Stimulated activated CD4-positive, alpha-beta T cell treated with anti-CD3 and anti-CD28 coated beads, Interleukin-1b, Interleukin-23, amount 100 ng/mL, for 4 hours (primary cell): ENCODE measurements at regions not wholly inside any gene's neighbourhood (a gene's known extent, or its start where the extent isn't known, plus 50 kb on each side); places are given as distances from the start of the nearest gene placed in this dataset.

ENCODE experiments used
- DNase-seq, 2 donors: peaks; one replicate each; pipeline ENCODE4 v3.0.0-alpha.2; 2020; ENCODE audit warnings: low read depth in 2 of 2

DNA sequence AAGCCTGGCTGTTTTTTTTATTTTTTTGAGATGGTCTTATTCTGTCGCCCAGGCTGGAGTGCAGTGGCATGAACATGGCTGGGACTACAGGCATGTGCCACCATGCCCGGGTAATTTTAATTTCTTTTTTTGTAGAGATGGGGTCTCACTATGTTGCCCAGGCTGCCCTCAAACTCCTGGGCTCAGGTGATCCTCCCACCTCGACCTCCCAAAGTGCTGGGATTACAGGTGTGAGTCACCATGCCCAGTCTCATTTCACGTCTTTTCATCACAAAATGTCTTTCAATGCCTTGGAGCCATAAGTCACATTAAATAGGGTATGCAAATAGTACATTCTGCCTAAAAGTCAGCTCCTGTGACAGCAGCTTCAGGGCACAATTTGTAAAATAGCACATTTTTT is 52.8 kb downstream of the SOX2 start:
- DNase-seq = no peak

DNA sequence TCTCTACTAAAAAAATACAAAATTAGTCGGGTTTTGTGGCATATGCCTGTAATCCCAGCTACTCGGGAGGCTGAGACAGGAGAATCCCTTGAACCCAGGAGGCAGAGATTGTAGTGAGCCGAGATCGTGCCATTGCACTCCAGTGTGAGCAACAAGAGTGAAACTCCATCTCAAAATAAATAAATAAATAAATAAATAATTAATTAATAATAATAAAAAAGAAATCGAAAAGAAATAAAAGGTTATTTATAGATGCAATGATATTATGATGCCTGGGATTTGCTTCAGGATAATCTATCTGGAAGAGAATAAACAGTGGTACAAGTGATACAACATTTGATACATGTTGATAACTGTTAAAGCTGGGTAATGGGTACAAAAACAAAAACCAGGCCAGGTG is 58.6 kb downstream of the SOX2 start:
- DNase-seq = no peak

DNA sequence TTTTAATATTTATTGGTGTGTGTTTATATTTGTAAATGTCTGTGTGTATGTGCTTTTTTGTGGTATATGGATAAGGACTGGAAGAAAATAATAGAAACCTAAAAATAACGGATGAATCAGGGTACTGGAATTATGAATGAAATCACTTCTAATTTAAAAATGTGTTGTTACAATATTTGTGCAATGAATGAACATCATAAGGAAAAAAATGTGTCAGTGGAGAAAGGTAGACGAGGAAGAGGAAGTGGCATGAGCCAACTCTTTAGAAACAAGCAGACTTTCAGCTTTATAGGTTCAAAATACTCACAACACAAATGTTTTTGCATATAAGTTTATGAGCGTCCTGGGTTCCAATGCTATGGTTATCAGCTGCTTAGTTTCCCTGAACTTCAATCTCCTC is 59.4 kb downstream of the SOX2 start:
- no peak for DNase-seq

DNA sequence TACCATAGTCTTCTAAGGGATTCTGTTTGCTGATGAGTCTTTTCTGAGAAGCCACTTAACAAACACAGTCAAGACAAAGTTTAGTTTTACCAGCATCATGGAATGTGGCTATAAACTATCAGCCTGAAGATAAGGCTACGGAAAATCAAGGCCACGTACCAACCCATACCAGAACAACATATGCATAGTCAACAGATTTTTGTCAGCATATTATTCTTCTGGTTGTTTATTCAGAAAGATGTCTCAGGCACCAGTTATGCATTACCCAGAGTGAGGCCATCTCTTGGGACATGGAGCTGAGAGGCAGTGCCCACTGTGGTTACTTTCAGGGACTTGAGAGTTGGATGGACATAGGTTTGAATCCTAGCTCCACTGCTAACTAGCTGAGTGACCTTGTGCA is 60.4 kb downstream of the SOX2 start:
- no peak for DNase-seq

DNA sequence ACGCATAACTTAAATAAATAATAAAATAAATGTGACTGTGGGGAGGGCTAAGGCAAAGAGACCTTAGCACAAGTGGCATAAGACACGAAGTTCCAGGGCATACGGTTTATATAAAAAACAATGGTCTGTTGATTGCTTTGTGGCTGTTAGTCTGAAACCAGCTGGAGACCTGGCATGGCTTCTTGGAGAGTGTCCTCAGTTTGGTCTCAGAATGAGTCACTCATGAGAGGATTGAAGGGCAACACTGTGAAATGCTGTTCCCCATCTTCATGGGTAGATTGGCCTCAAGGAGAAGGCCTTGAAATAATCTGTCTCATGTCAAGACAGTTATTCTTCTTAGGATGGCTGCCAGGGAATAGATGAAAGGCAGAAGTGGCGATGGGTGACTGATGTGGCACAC is 62.2 kb downstream of the SOX2 start:
- DNase-seq = no peak

DNA sequence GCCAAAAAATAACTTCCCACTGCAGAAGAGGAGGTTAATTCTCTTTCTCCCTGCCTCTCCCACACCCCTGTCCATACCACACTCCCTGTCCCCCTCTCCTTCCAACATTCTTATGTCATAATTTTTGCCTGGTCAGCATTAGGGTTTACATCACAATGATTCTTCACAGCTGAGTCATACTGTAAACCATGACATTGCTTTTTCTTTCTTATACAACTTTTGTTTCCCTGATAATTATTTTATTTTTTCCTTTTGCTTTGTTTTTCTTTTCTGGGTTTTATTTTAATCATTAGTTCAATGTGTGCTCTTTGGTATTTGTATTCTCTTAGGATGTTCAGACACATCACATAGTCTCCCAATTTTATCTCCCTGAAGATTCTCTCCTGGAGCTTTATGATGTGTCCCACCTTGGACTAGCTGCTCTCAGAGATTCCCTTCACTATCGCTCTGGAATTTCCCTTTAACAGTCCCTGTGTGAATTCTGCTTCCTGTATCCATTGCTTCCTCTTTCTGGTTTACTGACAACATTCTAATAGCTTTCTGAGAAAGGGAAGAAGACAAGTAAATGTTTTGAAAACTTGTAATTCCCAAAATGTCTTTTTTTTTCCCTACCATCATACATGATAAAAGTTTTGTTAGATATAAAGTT is 70.7 kb downstream of the SOX2 start:
- DNase-seq = no peak

DNA sequence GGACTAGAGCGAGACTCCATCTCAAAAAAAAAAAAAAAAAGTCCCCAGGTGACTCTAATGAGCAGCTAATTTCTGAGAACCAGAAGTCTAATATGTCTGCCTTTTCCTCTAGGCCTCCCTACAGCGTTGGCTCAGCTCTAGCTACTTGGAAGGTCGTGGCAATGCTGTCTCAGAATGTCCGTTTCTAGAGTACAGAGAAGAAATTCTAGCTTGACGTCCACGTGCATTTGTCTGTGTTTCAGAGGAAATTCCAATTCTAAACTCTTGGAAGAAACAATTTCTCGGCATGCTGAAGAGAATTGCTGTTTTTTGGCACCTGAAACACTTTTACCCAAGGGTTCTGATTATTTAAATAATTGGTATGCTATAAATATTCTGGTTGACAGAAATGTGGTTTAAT is 78.8 kb downstream of the SOX2 start:
- DNase-seq = no peak

DNA sequence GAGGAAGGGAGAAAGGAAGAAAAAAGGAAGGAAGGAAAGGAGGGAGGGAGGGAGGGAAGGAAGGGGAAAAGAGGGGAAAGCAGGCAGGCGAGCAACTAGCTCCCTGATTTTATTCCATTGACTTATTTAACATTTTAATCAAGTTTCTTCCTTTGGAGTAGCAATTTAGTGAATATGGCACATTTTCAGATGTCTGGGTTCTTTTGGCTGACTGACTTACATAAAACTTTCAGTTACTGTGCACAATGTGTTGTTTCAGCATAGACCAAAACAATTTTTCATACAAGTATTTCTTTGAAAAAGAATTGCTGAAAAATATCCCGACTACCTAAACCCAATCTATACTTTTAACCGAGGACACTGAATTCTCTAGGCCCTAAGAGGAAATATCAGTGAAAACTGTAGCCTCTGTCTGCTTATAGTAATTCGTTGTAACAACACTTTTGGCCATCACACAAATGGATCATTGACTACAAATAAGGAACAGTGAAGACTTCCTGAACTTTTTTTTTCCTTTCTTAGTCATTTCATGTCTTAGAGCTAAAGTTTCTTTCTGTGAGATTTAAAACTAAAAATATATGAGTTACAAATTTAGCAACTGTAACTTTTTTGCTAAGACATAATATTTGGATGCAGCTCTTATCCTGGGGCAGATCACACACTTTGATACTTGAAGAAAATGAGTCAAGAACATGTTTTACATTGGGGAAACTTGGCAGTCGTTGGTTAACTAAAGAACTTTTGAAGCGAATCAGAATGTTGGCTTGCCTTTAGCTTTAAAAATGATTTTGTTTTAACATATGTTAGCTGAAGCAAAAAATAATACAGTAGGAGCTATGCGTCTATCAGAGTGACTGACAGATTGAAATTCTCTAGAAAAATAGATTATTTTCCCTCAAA is 79.6 kb downstream of the SOX2 start:
- no peak for DNase-seq

DNA sequence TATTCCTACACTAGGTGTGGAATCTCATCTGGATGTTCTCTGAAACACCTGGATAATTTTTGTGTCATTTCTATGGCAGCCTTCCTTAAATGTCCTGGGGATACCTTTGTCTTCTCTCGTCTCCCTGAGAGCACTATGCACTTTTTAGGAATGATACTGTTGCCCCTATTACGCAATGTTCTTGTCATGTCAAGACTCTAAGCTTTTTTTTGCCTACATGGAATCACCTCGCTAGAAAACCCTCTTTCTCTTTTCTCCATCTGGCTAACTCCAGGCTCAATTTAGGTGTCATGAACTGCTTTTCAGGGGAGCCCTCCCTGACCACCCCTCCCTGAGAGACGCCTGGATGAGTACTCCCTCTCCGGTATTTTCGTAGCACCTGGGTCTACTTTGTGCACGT is 81.3 kb downstream of the SOX2 start:
- DNase-seq = no peak

DNA sequence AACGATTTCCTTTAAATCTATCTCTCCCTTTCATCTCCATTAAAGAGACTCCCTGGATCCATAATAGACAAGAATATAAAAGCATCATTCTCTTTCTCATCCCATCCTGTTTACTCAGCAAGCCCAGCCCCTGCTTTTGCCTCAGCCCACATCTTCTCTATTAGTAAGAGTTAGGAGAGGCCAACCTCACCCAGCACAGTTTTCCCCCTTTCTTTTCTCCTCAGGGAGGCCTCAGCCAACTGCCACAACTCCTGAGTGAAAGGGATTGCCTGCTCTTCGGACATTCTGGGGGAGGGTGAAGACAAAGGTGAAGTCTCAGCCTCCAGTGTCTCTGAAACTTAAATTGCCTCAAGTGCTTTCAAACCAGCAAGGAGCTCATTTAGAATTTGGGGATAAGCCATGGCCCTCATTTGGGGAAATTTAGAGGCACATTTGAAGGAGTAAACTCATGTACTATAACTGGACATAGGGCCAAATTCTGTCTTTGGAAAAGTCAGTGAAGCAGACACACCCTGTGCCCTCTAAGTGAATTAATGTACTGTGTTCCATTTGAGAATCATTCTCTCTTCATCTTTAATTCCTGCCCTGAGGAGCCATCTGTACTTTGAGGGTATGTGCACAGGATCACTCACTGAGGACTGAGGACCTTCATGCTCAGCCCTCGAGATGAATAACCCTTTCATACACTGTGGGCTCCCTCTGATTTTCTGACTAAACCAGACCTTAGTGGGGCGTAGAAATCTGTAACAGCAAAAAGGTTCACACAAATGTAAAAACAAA is 82.5 kb downstream of the SOX2 start:
- DNase-seq = no peak

DNA sequence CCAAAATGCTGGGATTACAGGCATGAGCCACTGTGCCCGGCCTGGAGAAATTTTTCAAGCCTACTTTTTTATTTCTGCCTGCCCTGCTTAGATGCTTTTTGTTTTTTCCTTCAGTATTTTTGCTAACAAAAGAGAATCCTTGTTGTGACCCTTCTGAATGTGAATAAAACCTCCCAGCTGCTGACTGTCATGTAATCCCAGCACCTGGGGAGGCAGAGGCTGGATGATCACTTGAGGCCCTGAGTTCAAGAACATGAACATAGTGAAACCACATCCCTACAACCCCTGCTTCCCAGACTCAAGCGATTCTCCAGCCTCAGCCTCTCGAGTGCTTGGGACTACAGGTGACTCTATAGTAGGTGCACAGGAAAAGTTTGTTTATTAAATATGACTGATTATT is 84.9 kb downstream of the SOX2 start:
- no peak for DNase-seq

DNA sequence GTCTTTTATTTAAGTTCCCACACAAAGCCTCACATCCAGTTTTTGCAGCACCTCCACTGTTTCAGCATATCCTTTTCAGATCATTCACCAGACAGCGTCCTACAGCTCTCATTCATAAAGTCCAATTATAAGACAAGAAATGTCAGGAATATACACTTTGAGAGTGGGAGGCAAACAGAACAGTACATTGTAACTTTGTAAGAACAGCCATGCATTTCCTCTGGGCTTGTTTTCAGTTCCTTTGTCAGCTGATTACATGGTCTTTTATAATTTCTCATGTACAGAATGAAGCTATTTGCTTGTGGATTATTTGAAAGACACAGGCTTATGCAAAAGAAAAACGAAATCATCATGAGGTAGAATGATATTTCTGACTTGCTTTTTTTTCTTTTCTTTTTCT is 85.7 kb downstream of the SOX2 start:
- no peak for DNase-seq

DNA sequence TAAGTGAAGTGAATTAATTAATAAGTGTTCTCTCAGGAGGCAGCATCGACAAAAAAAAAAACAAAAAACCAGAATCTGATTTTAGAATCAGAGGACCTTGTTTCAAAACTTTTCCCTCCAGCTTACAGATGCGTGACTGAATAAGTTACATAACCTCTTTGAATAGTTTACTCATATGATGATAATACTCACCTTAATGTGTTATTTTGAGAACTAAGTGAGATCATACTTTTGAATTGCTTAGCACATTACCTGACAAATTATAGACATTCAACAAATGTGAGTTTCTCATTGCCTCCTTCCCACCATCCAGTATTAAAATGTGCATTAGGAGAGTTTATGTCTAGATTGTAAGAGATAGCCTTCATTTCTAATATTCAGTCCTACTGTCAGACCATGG is 94.0 kb downstream of the SOX2 start:
- DNase-seq = no peak

DNA sequence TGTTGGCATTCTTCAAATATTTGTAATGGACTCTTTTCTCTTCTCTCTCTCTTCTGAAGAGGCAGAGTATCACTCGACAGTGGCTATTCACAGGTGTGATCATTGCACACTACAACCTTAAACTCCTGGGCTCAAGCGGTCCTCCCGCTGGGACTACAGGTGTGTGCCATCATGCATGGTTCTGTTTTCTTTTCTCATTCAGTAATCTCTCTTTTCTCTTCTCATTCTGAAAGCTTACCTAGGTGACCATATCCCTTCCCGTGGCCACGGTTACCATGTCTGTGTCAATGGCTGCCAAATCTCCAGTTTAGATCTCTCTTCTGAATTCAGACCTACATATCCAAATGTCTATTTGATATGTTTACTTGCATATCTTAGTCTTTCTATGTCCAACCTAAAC is 96.3 kb downstream of the SOX2 start:
- DNase-seq = no peak

DNA sequence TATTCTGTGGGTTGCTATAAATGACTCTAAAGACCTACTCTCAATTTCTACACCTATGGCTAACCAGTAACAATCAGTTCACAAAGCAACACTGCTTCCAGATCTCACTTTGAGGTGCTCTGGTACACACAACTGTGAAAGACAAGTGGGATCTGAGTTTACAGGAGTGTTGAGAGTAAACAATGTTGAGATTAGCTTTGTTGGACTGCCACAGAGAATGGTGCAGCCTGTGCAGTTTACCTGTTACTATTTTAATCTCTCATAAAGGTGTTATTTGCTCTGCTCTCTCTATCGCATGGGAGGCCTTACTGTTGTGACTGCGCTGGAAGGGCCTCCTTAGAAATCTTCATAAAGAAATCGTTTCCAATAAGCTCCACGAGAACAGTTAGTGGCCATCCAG is 112.0 kb downstream of the SOX2 start:
- no peak for DNase-seq

DNA sequence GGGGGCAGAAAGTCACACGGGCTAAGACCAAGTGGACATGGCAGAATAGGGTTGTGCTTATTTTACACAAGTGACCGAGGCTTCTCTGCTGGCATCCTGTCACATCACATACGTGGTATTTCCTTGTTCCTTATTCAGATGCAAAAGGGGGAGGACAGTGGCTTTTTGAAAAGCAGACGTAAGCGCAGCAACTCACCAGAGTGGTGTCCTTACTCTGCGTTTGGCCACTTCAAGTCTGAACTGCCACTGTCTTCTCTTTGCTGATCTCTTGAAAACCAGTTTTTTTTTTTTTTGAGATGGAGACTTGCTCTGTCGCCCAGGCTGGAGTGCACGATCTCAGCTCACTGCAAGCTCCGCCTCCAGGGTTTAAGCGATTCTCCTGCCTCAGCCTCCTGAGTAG is 113.2 kb downstream of the SOX2 start:
- DNase-seq = no peak

DNA sequence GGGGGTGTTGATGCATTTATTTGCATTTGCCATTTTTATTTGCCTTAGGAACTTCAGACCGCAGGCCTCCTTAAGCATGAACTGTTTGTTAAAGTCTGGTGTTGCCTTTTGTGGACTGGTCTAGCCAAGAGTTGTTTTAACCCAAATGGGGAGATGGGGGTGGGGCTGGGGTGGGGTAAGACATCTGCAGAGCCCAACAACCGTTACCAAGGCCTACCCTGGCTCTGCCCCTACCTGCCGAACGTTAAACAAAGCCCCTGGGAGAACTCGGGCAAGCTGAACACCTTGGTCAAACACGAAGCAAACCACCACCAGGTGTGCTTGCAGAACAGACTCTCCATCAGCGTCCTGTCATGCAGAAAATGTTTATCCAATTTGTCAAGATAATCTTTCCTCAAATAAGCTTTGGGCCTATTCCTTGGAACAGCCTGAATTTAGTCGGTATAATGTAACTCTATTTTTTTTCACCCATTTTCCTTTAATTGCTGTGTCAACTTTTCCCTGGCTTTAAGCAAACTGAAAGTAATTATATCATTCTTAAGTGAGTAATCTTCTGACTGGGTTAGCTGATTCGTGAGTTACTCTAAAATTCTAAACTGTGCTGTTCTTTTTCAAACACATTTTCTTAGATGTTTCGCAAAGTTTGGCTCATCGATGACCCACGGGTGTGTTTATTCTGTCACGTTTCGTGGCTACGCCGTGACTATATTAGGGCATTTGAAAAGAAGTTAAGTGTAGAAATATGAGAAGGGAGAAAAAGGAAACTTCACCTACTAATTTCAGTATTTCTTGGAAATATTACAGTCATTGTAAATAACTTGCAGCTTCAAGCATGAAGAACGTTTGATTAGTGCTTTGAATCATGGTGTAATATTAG is 127.6 kb downstream of the SOX2 start:
- no peak for DNase-seq

DNA sequence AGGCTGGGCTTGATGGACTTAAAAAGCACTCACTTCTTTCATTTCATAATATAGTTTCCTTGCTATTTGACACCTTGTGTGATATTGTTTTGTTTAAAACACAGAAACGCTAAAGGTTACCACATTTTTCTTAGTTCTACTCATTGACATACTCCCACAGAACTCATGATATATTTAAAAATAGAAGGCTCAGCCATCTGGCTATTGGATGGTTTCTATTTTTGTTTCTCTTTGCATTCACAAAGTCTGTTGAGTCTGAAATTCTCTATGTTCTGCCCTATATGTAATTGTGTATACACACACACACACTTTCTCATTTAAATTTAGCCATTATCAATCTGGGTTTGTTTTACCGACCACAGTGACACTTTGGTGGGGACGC is 128.2 kb downstream of the SOX2 start:
- no peak for DNase-seq

DNA sequence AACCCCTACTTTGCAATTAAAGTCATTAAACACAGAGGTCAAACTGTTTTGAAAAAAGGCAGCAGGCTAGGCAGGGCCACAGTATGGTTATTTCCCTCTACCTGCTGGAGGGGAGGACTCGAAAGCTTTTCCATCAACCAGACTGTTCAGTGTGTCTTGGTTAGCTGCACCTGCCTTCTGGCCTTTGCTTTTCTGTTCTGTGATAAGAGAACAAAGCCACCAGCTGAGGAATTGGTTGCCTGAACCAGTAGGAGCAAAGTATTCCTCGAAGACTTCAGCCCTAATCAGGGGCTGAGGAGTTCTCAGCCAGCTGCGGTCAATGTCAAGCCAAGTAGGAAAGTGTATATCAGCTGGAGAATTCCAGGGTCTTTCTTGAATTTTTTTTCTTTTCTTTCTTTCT is 132.5 kb downstream of the SOX2 start:
- no peak for DNase-seq

DNA sequence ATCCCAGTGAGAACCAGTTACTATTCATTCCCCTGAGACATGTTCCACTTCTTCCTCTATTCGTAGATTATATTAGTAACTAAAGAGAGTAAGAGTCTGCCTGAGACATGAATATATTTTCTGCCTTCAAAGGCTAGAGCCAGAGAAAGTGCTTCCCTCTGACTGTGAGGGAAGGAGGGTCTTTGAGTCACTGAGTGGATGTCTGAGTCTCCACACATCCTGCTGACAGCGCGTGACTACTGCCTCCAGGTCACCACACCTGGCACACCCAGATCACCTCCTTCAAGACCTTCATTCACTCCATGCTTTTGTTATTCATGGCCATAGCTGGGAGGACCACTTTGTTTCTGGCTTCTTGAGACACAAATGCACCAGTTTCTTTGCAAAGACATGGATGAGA is 135.6 kb downstream of the SOX2 start:
- no peak for DNase-seq

DNA sequence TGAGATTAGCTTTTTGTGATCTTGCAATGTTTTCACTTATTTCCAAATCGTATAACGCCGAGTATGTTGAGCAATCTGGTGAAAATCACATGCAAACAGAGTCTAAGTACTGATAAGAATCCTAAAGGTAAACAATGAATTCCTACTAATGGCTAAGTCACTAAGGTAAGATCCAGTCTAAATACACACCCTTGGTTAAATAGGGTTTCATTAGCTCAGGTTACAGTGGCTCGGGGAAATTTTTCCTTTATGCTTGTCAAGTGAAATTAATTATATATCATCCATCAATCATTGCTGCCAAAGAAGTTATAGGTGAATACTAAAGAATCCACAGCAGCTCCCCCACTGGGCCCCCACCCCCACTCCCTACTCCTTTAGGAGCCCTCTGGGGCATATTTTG is 139.3 kb downstream of the SOX2 start:
- no peak for DNase-seq

DNA sequence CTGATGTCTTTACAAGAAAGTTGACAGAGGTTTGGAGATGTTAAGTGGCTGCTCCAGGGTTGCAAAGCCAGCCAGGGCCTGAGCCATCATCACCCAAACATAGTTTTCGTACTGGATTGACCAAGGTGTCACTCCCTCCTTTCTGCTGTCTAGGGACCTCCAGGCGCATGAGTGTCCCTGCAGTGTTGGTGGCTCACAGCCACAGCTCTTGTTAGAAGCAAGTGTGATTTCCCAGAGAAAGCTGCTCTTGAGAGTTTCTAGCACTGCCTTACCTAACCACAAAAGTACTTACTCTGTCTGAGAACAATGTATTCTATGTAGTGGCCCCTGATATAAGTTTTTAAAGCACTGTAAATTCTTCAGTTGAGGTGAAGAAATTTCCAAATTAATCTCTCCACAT is 144.1 kb downstream of the SOX2 start:
- DNase-seq = no peak
